Subcutaneous abdominal adipose tissue (tissue), 5 donors: ENCODE measurements at regions not wholly inside any gene's neighbourhood (a gene's known extent, or its start where the extent isn't known, plus 50 kb on each side); places are given as distances from the start of the nearest gene placed in this dataset.
"Not testable (repeated sequence)": the region's sequence is repeated elsewhere in the genome, so short reads cannot be mapped to it uniquely, and the experiment has no call there.

Source experiments
- H3K27ac ChIP-seq: one replicate; pipeline ENCODE4 v1.7.0; 2013; ENCODE audit warnings: low read depth, mild to moderate bottlenecking, inconsistent platforms, low read length, moderate library complexity
- H3K27me3 ChIP-seq, 5 donors: one replicate each; pipeline ENCODE4 v1.7.0; 2013; ENCODE audit warnings: low read length in 5 of 5, inconsistent platforms in 1 of 5; ENCODE audit not compliant: control insufficient read depth in 5 of 5, insufficient read depth in 4 of 5
- H3K36me3 ChIP-seq, 5 donors: one replicate each; pipeline ENCODE4 v1.7.0; 2013; ENCODE audit warnings: low read length in 5 of 5; ENCODE audit not compliant: control insufficient read depth in 5 of 5, insufficient read depth in 5 of 5
- H3K4me1 ChIP-seq, 5 donors: one replicate each; pipeline ENCODE4 v1.7.0; 2013; ENCODE audit warnings: low read length in 5 of 5, mild to moderate bottlenecking in 3 of 5, moderate library complexity in 1 of 5; ENCODE audit not compliant: control insufficient read depth in 5 of 5, insufficient read depth in 5 of 5
- H3K4me3 ChIP-seq, 5 donors: one replicate each; pipeline ENCODE4 v1.7.0; 2013; ENCODE audit warnings: low read length in 5 of 5, low read depth in 1 of 5
- H3K9ac ChIP-seq, 5 donors: one replicate each; pipeline ENCODE4 v1.7.0; 2013; ENCODE audit warnings: low read length in 5 of 5, mild to moderate bottlenecking in 4 of 5, moderate library complexity in 3 of 5
- H3K9me3 ChIP-seq, 5 donors: one replicate each; pipeline ENCODE4 v1.7.0; 2013; ENCODE audit warnings: low read length in 5 of 5; ENCODE audit not compliant: control insufficient read depth in 5 of 5
- donor health status: healthy.
- donor health status: healthy.
- donor health status: healthy.
- donor health status: healthy.
- donor health status: healthy.

DNA sequence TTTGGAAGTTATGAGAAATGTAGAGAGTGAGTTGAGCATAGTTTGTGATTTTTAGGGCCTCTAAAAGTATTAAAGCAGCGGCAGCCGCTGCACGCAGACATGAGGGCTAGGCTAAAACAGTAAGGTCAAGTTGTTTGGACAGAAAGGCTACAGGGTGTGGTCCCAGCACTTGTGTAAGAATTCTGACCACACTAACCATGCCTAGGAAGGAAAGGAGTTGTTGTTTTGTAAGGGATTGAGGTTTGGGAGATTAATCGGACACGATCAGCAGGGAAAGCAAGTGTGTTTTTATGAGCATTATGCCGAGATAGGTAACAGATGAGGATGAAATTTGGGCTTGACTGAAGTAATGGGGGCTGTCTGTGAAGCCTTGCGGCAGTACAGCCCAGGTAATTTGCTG lies 117.9 kb downstream of the ADAMTS15 start:
- H3K4me3 ChIP-seq, H3K4me1 ChIP-seq, H3K27ac ChIP-seq, H3K27me3 ChIP-seq, H3K36me3 ChIP-seq, H3K9me3 ChIP-seq, H3K9ac ChIP-seq: not testable (repeated sequence)

DNA sequence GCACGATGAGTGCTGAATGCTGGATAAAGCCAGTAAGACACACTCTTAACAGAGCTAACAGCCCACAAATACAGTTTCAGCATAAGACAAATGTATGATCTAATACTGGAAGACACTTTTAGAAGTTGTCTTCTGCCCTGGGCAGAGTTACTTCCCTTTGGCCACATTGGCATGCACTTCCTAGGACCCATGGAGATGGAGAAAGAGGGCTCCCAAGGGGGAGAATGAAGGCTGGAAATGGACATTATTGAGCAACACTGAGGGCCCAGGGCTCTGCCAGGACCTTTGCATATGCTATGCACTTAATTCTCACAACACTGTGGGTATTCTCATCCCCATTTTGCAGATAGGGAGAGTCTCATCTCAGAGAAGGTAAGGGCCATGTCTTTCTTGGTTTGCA lies 123.1 kb downstream of the ADAMTS15 start:
- Histone ChIP-seq H3K36me3 (no peaks in the 10 kb centered on the region), H3K4me1 (peaks cover 2 to 17% (median 11%) of the 10 kb centered on the region in 5 donors), H3K9ac (peak overlapping the region in 1 of 5 donors; percentile 18), H3K9me3 (no peaks in the 10 kb centered on the region), H3K27me3 (no peaks in the 10 kb centered on the region), H3K27ac (peak overlapping the region; percentile 60), H3K4me3 (no peak overlapping the region)

DNA sequence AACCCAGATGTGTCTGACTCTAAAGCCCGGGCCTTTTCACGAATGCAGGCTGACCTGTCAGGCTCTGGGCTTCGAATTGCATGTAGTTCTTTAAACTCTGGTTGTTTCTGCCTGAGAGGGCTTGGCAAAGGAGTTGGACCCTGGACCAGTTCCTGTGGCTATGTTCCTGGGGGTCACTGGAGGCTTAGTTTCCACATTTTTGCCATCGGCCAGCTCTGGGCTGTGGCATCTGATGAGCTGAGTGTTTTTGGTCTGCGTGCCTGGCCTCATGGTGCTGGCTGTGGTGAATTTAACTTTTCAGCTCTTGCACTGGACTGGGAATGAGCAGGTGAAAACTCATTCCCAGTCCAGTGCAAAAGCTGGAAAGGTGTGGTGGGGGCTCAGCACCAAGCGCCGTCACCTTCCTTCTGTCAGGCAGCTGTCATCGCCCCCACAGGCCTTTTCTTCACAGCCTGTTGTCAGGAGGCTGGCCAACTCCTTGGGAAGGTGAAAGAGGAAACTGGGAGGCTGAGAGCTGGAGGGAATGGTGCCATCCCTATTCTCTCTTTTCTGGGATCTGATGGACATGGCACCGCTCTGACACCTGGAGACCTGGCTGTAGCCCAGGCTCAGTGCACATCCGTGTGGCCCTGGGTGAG lies 123.6 kb downstream of the ADAMTS15 start:
- Histone ChIP-seq H3K9ac (no peak overlapping the region), H3K27me3 (no peaks in the 10 kb centered on the region), H3K4me1 (peaks cover 2 to 17% (median 11%) of the 10 kb centered on the region in 5 donors), H3K9me3 (no peaks in the 10 kb centered on the region), H3K27ac (peak overlapping the region; percentile 60), H3K4me3 (no peak overlapping the region), H3K36me3 (no peaks in the 10 kb centered on the region)

DNA sequence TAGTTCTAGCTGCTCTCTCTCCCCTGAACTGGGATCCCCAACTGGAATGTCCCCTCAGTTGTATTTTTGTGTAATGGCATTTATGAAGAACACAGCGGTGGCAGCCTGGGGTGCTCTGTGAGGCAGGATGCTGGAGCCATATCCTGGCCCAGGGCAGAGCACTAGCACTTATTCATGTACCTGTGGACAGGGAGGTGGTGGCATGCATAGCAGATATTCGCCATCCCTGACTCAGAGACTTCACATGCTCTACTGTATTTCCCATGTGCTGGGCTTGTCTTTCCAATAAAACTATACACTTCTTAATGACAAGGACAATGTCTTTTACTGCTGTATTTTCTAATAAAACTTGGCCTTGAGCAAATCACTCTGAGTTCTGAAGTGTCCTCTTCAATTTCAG lies 125.3 kb downstream of the ADAMTS15 start:
- no peaks in the 10 kb centered on the region for H3K9me3 ChIP-seq
- H3K4me3 ChIP-seq = no peak overlapping the region
- H3K27me3 ChIP-seq = no peaks in the 10 kb centered on the region
- peaks cover 2 to 17% (median 11%) of the 10 kb centered on the region in 5 donors for H3K4me1 ChIP-seq
- no peak overlapping the region for H3K9ac ChIP-seq
- no peak overlapping the region for H3K27ac ChIP-seq
- H3K36me3 ChIP-seq = no peaks in the 10 kb centered on the region

DNA sequence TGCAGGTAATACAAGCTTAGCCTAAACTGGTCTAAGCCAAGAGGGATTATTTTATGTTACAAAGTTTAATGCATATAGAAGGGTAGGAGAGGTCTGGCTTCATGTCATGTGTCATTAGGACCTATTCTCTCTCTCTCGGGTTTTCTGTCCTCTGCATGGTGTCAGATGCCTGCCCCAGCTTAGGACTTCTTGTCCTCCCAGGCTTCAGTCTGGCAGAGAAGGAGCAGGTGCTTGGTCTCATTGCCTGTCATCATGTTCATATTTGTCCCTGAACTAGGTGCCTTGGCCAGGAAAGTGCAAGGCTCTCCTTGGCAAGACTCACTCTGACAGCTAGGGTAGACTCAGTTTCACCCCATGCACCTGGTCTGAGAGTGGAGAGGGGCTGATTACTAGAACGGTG lies 126.3 kb downstream of the ADAMTS15 start:
- peaks cover 2 to 17% (median 11%) of the 10 kb centered on the region in 5 donors for H3K4me1 ChIP-seq
- H3K36me3 ChIP-seq = no peaks in the 10 kb centered on the region
- H3K9me3 ChIP-seq = no peaks in the 10 kb centered on the region
- no peak overlapping the region for H3K9ac ChIP-seq
- no peaks in the 10 kb centered on the region for H3K27me3 ChIP-seq
- no peak overlapping the region for H3K4me3 ChIP-seq
- H3K27ac ChIP-seq = no peak overlapping the region

DNA sequence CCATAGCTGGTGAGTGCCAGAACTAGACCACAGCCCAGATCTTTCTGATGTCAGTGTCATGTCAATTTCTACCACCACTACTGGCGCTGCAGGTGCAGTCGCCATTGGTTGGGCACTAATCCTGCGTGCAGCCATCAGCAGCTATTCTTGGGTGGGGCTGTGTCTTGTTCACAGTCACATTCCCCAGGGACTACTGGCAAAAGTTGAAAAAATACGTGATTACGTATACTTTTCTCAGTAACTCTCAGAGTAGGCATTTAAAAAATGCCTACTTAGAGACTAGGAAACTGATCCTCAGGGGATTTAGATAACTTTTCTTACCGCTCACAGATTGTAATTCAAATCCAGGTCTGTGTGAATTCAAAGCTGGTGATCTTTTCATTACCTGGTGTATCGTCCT lies 127.7 kb downstream of the ADAMTS15 start:
- Histone ChIP-seq H3K27ac (no peak overlapping the region), H3K36me3 (no peaks in the 10 kb centered on the region), H3K9ac (no peak overlapping the region), H3K4me1 (peaks cover 11 to 25% (median 16%) of the 10 kb centered on the region in 5 donors), H3K27me3 (no peaks in the 10 kb centered on the region), H3K4me3 (no peak overlapping the region), H3K9me3 (no peaks in the 10 kb centered on the region)

DNA sequence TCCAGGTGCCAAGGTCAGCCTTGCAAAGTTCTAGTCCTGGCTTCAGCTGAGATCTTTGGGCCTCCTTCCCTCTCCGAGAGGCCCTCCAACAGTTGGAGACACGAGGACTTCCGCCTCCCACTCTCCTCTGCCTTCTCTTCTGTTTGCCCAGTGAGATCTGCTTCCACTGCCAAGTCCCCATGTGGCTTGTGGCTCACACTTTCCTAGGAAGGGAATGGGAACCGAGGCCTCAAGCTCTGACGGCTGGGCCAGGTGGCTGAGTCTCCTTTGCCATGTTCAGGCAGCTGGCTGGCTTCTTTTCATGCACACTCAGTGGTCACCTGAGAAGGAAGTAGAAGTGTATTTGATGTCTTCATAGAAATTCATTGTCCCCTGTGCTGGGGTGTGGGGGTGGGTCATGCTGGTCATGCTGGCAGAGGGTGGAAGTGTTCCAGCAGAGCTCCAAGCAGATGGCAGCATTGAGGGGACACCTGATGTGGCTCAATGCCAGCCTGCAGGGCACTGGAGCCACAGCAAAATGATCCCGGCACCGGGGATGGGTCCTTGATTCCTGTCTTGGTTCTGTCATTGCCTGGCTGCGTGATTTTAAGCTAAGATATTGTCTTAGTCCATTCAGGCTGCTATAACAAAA lies 130.4 kb downstream of the ADAMTS15 start:
- Histone ChIP-seq H3K9ac (no peak overlapping the region), H3K27me3 (no peaks in the 10 kb centered on the region), H3K4me3 (no peak overlapping the region), H3K4me1 (peaks cover 12 to 29% (median 24%) of the 10 kb centered on the region in 5 donors), H3K9me3 (no peaks in the 10 kb centered on the region), H3K36me3 (no peaks in the 10 kb centered on the region), H3K27ac (no peak overlapping the region)

DNA sequence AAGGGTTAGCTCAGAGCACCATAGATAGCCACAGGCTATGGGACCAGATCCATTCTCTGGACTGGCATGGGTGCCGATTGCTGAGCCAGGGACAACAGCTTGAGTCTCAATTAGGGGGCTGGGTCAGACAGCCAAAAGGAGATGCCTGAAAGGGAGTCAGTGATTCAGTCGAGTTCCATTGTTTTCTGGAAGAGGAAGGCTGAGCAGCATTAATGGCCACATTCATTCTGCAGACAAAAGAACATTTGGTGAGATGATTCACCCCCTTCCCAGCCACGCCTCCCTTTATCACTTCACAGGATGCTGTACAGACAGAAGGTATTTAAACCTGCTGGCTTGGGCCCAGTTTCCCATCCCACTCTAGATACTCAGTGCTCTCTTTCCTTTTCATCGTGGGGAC lies 131.9 kb downstream of the ADAMTS15 start:
- Histone ChIP-seq H3K9ac (no peak overlapping the region), H3K4me3 (no peak overlapping the region), H3K27me3 (no peaks in the 10 kb centered on the region), H3K9me3 (no peaks in the 10 kb centered on the region), H3K4me1 (peaks cover 13 to 35% (median 27%) of the 10 kb centered on the region in 5 donors), H3K27ac (peak overlapping the region; percentile 76), H3K36me3 (no peaks in the 10 kb centered on the region)

DNA sequence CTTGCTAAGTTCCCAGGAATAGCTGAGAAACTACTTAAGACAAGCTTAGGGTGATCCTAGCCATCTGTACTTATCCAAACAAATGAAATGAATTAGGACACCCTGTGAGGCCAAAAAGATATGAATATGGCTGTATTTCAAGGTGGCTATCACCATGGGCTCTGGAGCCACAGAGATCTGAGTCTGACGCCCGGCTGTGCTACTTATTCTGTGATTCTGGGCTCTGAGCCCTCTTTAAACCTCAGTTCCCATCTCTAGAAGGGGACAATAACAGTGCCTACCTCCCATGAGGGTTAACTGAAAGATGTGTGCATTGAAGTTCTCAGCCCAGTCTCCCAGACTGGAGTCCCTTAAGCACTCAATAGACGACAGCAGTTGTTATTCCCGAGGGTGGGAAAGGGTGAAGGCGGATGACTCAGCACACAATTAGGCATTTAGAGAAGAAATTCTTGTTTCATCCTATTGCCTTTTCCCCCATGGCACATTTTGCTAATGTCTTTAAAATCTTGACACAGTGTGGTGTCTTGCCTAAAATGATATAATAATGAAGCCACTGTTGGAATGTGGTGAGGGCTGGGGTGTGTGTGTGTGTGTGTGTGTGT lies 132.5 kb downstream of the ADAMTS15 start:
- Histone ChIP-seq H3K9ac (peak overlapping the region in 2 of 5 donors; percentile 12 to 61), H3K9me3 (no peaks in the 10 kb centered on the region), H3K36me3 (no peaks in the 10 kb centered on the region), H3K4me3 (no peak overlapping the region), H3K4me1 (peaks cover 15 to 39% (median 28%) of the 10 kb centered on the region in 5 donors), H3K27me3 (no peaks in the 10 kb centered on the region), H3K27ac (peak overlapping the region; percentile 76)

DNA sequence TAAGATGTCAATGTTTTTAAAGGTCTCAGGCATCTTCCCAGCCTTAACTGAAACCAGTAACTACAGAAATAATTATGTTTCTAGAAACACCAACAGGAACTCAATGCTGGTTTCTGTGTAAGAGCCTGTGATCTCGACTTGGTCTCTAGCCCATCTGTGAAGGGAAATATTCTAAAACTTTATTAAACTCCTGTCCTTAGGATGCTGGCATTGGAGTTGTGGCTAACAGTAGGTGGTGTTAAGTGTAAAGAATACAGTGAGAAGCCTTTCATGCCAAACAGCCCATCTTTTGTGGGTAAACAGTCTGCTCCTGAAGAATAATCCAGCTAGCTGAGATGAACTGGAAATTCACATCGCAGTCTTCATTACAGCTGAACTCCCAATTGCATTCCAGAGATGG lies 133.2 kb downstream of the ADAMTS15 start:
- H3K36me3 ChIP-seq = no peaks in the 10 kb centered on the region
- H3K9me3 ChIP-seq = no peaks in the 10 kb centered on the region
- no peak overlapping the region for H3K4me3 ChIP-seq
- H3K27me3 ChIP-seq = no peaks in the 10 kb centered on the region
- H3K4me1 ChIP-seq = peaks cover 15 to 39% (median 29%) of the 10 kb centered on the region in 5 donors
- peak overlapping the region in 2 of 5 donors; percentile 36 to 65 for H3K9ac ChIP-seq
- H3K27ac ChIP-seq = peak overlapping the region; percentile 76
